Psoas muscle (tissue), 7 donors: ENCODE measurements at regions not wholly inside any gene's neighbourhood (a gene's known extent, or its start where the extent isn't known, plus 50 kb on each side); places are given as distances from the start of the nearest gene placed in this dataset.

Experiments used
- ATAC-seq, 4 donors: fragments of 200-7000 bp; cut with Tn5 transposase; one replicate each; pipeline ENCODE4 v1.9.1; 2020; ENCODE audit warnings: moderate library complexity in 3 of 4, mild to moderate bottlenecking in 2 of 4
- DNase-seq, 2 donors: peaks; one replicate each; pipeline ENCODE4 v3.0.0-alpha.2; 2020
- H3K27ac ChIP-seq: fragments of 200-600 bp; one replicate; pipeline ENCODE4 v1.8.0; 2022
- H3K27me3 ChIP-seq, 3 donors: fragments of 200-600 bp in 1 of 3; one replicate each; pipeline versions ENCODE4 v1.6.1 to v1.8.0; 2013 to 2022; ENCODE audit warnings: low read length in 2 of 3, mild to moderate bottlenecking in 2 of 3, moderate library complexity in 1 of 3; ENCODE audit not compliant: insufficient read depth in 3 of 3
- H3K36me3 ChIP-seq, 2 donors: fragments of 200-600 bp in 1 of 2; one replicate each; pipeline versions ENCODE4 v1.6.1 to v1.8.0; 2013 to 2022; ENCODE audit warnings: low read depth in 1 of 2, mild to moderate bottlenecking in 1 of 2, moderate library complexity in 1 of 2; ENCODE audit not compliant: insufficient read depth in 1 of 2
- H3K4me1 ChIP-seq: fragments of 200-600 bp; one replicate; pipeline ENCODE4 v1.8.0; 2022
- H3K4me3 ChIP-seq: fragments of 200-600 bp; one replicate; pipeline ENCODE4 v1.8.0; 2022; ENCODE audit warnings: mild to moderate bottlenecking
- H3K9me3 ChIP-seq: fragments of 200-600 bp; one replicate; pipeline ENCODE4 v1.8.0; 2022
- CTCF ChIP-seq: fragments of 200-600 bp; IDR thresholded peaks from one replicate; pipeline ENCODE4 v1.8.0; 2022; ENCODE audit warnings: antibody characterized with exemption
- WGBS, 3 donors: extraction: QIAGEN DNeasy Blood & Tissue Kit; methylation state at CpG; one replicate each; pipeline versions ENCODE4 v1.1.6 to v1.1.7; 2013; 5-methylcytosine and 5-hydroxymethylcytosine counted together
- intact Hi-C, 2 donors: fragments of 100-400 bp; cut with DNase I; formaldehyde crosslinking; loops; one replicate each; pipeline versions ENCODE4 v1.11.0 to v1.14.2; 2022
- donor health status: healthy with polysubstance abuse.
- donor health status: DM: no; HTN: no; CAD: no; lungs with moderate emphysema.
- donor health status: Bipolar disorder and iron deficiency.
- donor health status: healthy.
- donor health status: DM: yes; HTN: yes; CAD: no.
- donor health status: DM: no; HTN: no; CAD: no.
- donor health status: DM: yes; HTN: yes; CAD: no.

- no peaks in the 10 kb centered on the region for H3K9me3 ChIP-seq
- H3K4me1 ChIP-seq = no peaks in the 10 kb centered on the region
- DNase-seq (no peak), ATAC-seq (no peak)
- H3K27ac ChIP-seq = no peak overlapping the region
- H3K36me3 ChIP-seq = no peaks in the 10 kb centered on the region
- TF ChIP-seq CTCF = no peak
- H3K4me3 ChIP-seq = no peak overlapping the region
- no peaks in the 10 kb centered on the region for H3K27me3 ChIP-seq
- intact Hi-C loops = no loop called here
These were observed 741.6 kb downstream of the FSCB start for GRCh38 chr14:43765474-43765873.

DNA sequence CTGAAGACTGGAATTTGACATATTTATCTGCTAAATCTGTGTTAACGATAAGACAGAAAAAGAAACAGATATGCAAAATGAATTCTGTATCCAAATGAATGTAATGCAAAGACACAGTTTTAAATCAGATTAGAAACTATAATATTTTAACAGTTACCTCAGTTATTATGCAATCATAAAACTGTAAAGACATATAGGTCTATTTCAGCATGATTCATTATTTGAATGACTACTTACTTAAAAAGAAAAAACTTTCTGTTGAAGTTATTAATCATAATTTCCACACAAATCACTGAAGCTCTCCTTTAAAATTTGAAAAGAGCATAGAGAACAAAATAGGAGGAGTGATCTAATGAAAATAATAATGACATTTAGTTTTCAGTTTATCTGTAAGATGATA lies 742.6 kb downstream of the FSCB start:
- TF ChIP-seq CTCF = no peak
- DNase-seq = no peak
- Histone ChIP-seq H3K9me3 (no peaks in the 10 kb centered on the region), H3K27ac (no peak overlapping the region), H3K27me3 (no peaks in the 10 kb centered on the region), H3K36me3 (no peaks in the 10 kb centered on the region), H3K4me1 (no peaks in the 10 kb centered on the region), H3K4me3 (no peak overlapping the region)
- 75 to 92% (median 88%) methylated on average over 1 of the region's 1 CpG for WGBS, 3 donors
- intact Hi-C loops = no loop called here
- no peak for ATAC-seq

DNA sequence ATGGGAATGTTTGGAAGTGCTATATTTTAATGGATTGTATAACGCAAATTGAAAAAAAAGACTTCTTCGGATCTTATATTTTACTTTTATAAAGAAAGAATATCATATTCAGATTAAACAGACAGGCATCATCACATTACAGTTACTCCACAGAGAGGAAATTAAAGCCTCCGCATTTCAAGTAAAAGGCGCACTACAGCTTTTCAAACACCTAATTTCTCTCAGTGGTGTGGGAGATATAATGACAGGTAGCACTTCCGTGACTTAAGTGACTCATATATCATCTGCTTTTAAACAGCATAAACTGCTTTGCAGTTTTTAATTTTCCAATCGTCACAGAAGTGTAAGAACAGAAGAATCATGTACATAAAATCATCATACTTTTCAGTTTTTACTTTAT lies 751.4 kb downstream of the FSCB start:
- Histone ChIP-seq H3K27ac (no peak overlapping the region), H3K27me3 (no peaks in the 10 kb centered on the region), H3K4me1 (no peaks in the 10 kb centered on the region), H3K4me3 (no peak overlapping the region), H3K9me3 (no peaks in the 10 kb centered on the region), H3K36me3 (no peaks in the 10 kb centered on the region)
- DNase-seq = no peak
- intact Hi-C loops = loop anchor here in 1 of 2 donors (5.0 kb wide), 1 partner anchor 58 kb away; no protein-coding TSS in a partner anchor
- no peak for ATAC-seq
- TF ChIP-seq CTCF = no peak
- 77 to 81% (median 79%) methylated on average over 6 of the region's 6 CpGs for WGBS, 3 donors

DNA sequence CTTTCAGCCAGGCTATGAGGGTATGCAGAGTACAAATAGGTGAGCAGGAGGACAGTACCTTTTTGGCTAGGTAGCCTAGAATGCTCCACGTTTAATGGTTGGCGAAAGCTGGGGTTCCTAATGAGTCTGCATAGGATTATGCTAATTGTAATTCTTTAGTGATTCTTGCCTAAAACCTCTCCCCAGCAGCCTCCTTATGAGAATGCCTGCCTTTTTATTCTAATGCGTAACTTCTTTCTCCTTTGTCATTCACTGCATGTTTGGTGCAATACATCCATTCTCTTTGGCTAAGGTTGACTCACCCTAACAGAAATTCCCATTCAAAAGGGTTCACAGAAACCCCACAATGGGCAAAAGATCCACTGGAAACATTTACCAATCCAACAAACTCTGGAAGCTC lies 752.2 kb downstream of the FSCB start:
- Histone ChIP-seq H3K9me3 (no peaks in the 10 kb centered on the region), H3K27ac (no peak overlapping the region), H3K4me1 (no peaks in the 10 kb centered on the region), H3K4me3 (no peak overlapping the region), H3K36me3 (no peaks in the 10 kb centered on the region), H3K27me3 (no peaks in the 10 kb centered on the region)
- 84 to 89% (median 85%) methylated on average over 3 of the region's 3 CpGs for WGBS, 3 donors
- no peak for ATAC-seq
- no peak for DNase-seq
- intact Hi-C loops = loop anchor here in 1 of 2 donors (5.0 kb wide), 1 partner anchor 58 kb away; no protein-coding TSS in a partner anchor
- TF ChIP-seq CTCF = no peak

DNA sequence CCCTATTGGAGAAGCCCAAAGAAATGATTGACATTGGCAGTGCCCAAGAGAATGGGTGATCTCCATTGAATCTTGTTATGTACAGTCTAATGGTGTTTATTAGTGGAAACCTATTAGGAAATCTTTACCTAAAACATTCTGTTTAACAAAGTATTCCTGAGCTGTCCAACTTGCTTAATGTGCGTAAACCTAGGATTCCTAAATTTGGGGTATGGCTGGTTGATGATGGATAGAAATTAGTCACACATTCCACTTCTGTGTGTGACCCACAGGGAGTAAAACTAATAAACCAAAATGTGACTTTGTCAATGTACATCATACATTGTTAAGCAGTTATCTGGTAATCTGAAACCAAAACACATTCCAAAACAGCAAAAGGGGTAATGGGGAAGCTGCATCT lies 761.3 kb downstream of the FSCB start:
- Histone ChIP-seq H3K4me3 (no peak overlapping the region), H3K36me3 (no peaks in the 10 kb centered on the region), H3K27me3 (no peaks in the 10 kb centered on the region), H3K27ac (no peak overlapping the region), H3K9me3 (no peaks in the 10 kb centered on the region), H3K4me1 (no peaks in the 10 kb centered on the region)
- TF ChIP-seq CTCF = no peak
- no peak for DNase-seq
- ATAC-seq = no peak
- intact Hi-C loops = no loop called here
- WGBS, 3 donors = 70 to 81% (median 70%) methylated on average over 1 of the region's 1 CpG
